ENCODE measurements at regions not wholly inside any gene's neighbourhood (a gene's known extent, or its start where the extent isn't known, plus 50 kb on each side); places are given as distances from the start of the nearest gene placed in this dataset.

DNA sequence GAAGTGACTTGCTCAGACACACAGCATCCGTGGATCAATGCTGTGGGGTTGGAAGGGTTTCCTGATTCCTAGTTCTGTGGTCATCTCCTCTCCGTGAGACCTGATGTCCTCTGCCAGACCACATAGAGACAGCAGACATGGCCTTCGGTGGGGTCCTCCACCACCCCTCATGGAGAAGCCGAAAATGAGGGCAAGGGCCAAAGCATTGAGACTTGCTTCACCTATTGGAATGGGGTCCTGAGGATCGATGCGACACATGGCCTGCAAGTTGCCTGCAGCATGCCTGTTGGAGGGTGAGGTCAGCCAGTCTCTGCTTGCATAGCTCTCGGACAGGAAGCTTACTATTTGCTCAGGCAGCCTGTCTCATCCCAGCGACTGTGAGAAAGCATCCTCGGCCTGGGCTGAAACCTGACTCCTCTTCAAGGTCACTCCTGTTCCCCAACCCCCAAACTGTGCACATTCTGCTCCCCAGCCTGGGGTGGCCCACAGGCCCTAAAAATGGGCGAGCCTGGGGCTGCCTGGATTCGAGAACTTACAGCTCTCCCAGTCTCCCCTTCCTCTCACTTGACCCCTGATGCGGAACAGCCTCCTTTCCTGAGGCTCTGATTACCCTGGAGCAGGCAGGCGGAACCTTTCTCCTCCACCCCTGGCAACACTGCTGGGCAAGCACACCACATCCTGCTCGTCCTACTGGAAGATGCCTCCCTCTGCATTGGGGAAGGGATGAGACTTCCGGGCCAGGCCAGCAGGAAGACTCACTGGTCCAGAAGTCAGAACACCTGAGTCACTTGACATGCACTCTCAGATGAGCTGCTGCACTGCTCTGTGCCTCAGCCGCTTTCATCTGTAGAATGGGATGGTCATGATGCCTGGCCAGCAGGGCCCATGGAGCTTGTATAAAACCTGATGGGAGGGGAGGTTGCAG lies 186.9 kb downstream of the RGS3 start:
- Histone ChIP-seq H3K23ac (ENCODE audit: insufficient read length) (no peak overlapping the region), H3K36me3 (ENCODE audit: control insufficient read depth in 2 of 4, insufficient read depth in 4 of 4, low read length in 3 of 4) (no peaks in the 10 kb centered on the region), H2AK5ac (ENCODE audit: low read depth, low read length) (no peak overlapping the region), H3K79me2 (ENCODE audit: control insufficient read depth in 1 of 2, insufficient read depth in 2 of 2, low read length in 2 of 2) (no peaks in the 10 kb centered on the region), H4K91ac (replicated peaks; ENCODE audit: insufficient read length, low read length) (peak overlapping the region; percentile 67), H3K9ac (replicated peaks in 1 of 4; ENCODE audit: extremely low read depth in 1 of 4, low read depth in 3 of 4, low read length in 3 of 4) (no peak overlapping the region), H3K4ac (replicated peaks; ENCODE audit: insufficient read length, low read depth, low read length) (no peak overlapping the region), H3K18ac (ENCODE audit: extremely low read depth, low read length) (no peak overlapping the region), H2AFZ (ENCODE audit: low read length) (peak overlapping the region; percentile 98), H2BK12ac (ENCODE audit: low read depth, low read length) (no peak overlapping the region), H3K14ac (ENCODE audit: insufficient read length) (no peak overlapping the region), H3K4me2 (ENCODE audit: insufficient read depth in 1 of 2, low read depth in 2 of 2, low read length in 2 of 2) (peak overlapping the region; percentile 1 to 7; a peak in 1 of 4 replicates), H2BK20ac (ENCODE audit: low read length) (peak overlapping the region; percentile 82; the same call in 1 of the 2 replicates), H2BK15ac (ENCODE audit: low read length) (peak overlapping the region; percentile 12; the same call in 1 of the 2 replicates), H3K27ac (ENCODE audit: low read depth, low read length) (no peak overlapping the region), H3K27me3 (replicated peaks in 1 of 4; ENCODE audit: control insufficient read depth in 3 of 4, extremely low read depth in 1 of 4, insufficient read depth in 3 of 4, low read length in 3 of 4) (peaks cover 9 to 26% (median 21%) of the 10 kb centered on the region in 4 experiments), H3K4me3 (ENCODE audit: extremely low read depth in 1 of 4, insufficient read depth in 2 of 4, low read depth in 3 of 4, low read length in 4 of 4) (no peak overlapping the region), H3K56ac (replicated peaks; ENCODE audit: insufficient read length, low read depth, low read length) (no peak overlapping the region), H3K9me3 (ENCODE audit: insufficient read depth in 2 of 2, low read depth in 1 of 2, low read length in 1 of 2) (no peaks in the 10 kb centered on the region), H2BK5ac (ENCODE audit: low read depth, low read length) (no peak overlapping the region), H3K4me1 (replicated peaks in 1 of 4; ENCODE audit: control insufficient read depth in 3 of 4, insufficient read depth in 4 of 4, low read length in 3 of 4) (peaks cover 0 to 16% (median 9%) of the 10 kb centered on the region in 4 experiments; a peak in 5 of 7 replicates), H4K8ac (ENCODE audit: extremely low read depth, insufficient read depth, low read length) (0 out of 2 replicates have a peak overlapping the region, but pooled peaks have one; percentile 17), H3K23me2 (ENCODE audit: low read depth, low read length) (no peaks in the 10 kb centered on the region), H3K79me1 (ENCODE audit: low read depth, low read length) (no peaks in the 10 kb centered on the region), H4K20me1 (replicated peaks in 1 of 2; ENCODE audit: control insufficient read depth in 1 of 2, insufficient read depth in 2 of 2, low read length in 2 of 2) (no peaks in the 10 kb centered on the region), H2BK120ac (replicated peaks; ENCODE audit: low read depth, low read length) (no peak overlapping the region), H4K5ac (ENCODE audit: insufficient read length, low read depth, low read length) (no peak overlapping the region)
- TF ChIP-seq ASH2L (IDR thresholded peaks at IDR 0.05; ENCODE audit: low read length) (peak; percentile 30), TBP (IDR thresholded peaks at IDR 0.05; ENCODE audit: low read depth, low read length) (0 out of 2 replicates have a peak, but pooled peaks have one; percentile 11), TAF7 (optimal IDR thresholded peaks at IDR 0.05; ENCODE audit: borderline replicate concordance, low read depth, low read length) (no peak), SP4 (IDR thresholded peaks at IDR 0.05; ENCODE audit: low read length) (no peak), GABPA (IDR thresholded peaks at IDR 0.05; ENCODE audit: borderline replicate concordance, insufficient read depth, low read length) (peak; percentile 84; the same call in 1 of the 2 replicates), RNF2 (IDR thresholded peaks at IDR 0.05; ENCODE audit: borderline replicate concordance, low read depth, low read length, missing control alignments, poor library complexity, severe bottlenecking) (no peak)
- TF ChIP-seq, protein P1, sequence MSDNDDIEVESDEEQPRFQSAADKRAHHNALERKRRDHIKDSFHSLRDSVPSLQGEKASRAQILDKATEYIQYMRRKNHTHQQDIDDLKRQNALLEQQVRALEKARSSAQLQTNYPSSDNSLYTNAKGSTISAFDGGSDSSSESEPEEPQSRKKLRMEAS (IDR thresholded peaks at IDR 0.05) = peak; percentile 29; the same call in 1 of the 2 replicates
- ChIA-PET CTCF (ENCODE audit: partially characterized antibody) (interaction anchor here (0.8 to 18.7 kb wide), 11 partner anchors 10 to 432 kb away, joined by 3 to 1065 read pairs (median 3); no protein-coding TSS in a partner anchor), POLR2A (ENCODE audit: partially characterized antibody) (interaction anchor here (1.1 to 2.8 kb wide), 9 partner anchors 14 to 240 kb away, joined by 3 to 10 read pairs (median 5); partner anchors contain the start of genes C9orf43 and POLE3)
- FAIRE-seq = no peak
- WGBS, 2 experiments (ENCODE audit: extremely low coverage in 1 of 2, insufficient coverage in 1 of 2, insufficient read length in 1 of 2, insufficient replicate concordance in 2 of 2, low coverage in 1 of 2, low lambda C conversion rate in 2 of 2, missing lambda C conversion rate in 1 of 2) = 80% methylated on average over 15 of the region's 16 CpGs; no CpG with 5 or more reads in 1 of the 2 experiments
- DNase-seq (ENCODE audit: low read depth in 1 of 2, low spot score in 2 of 2) = no peak
